ENCODE measurements at regions not wholly inside any gene's neighbourhood (a gene's known extent, or its start where the extent isn't known, plus 50 kb on each side); places are given as distances from the start of the nearest gene placed in this dataset.

- no peak for DNase-seq
These were observed 366.1 kb downstream of the FBXO8 start for GRCh38 chr4:173917255-173917960.

- DNase-seq = no peak
These were observed 370.0 kb downstream of the FBXO8 start for GRCh38 chr4:173913496-173913895.

- DNase-seq = no peak
These were observed 371.1 kb downstream of the FBXO8 start for GRCh38 chr4:173912384-173912783.

GRCh38 chr4:173910891-173911290, 372.6 kb downstream of the FBXO8 start:
- peak; percentile 37 for DNase-seq

- peak; percentile 10 for DNase-seq
These were observed 374.2 kb downstream of the FBXO8 start for GRCh38 chr4:173909294-173909693.

GRCh38 chr4:173899813-173900212, 369.8 kb upstream of the HAND2 start:
- DNase-seq = no peak

- DNase-seq = no peak
These were observed 361.0 kb upstream of the HAND2 start for GRCh38 chr4:173891072-173891471.

- DNase-seq = no peak
These were observed 353.8 kb upstream of the HAND2 start for GRCh38 chr4:173883821-173884220.

- DNase-seq = no peak
These were observed 350.9 kb upstream of the HAND2 start for GRCh38 chr4:173880897-173881296.

- no peak for DNase-seq
These were observed 349.5 kb upstream of the HAND2 start for GRCh38 chr4:173879509-173879908.

- no peak for DNase-seq
These were observed 348.7 kb upstream of the HAND2 start for GRCh38 chr4:173878701-173879100.

- DNase-seq = no peak
These were observed 341.6 kb upstream of the HAND2 start for GRCh38 chr4:173871643-173872042.

- no peak for DNase-seq
These were observed 336.4 kb upstream of the HAND2 start for GRCh38 chr4:173866322-173867026.

- DNase-seq = no peak
These were observed 332.7 kb upstream of the HAND2 start for GRCh38 chr4:173862754-173863153.

GRCh38 chr4:173860094-173860493, 330.1 kb upstream of the HAND2 start:
- DNase-seq = no peak

- no peak for DNase-seq
These were observed 329.2 kb upstream of the HAND2 start for GRCh38 chr4:173859091-173859713.

GRCh38 chr4:173858471-173858870, 328.4 kb upstream of the HAND2 start:
- DNase-seq = no peak

GRCh38 chr4:173857828-173858227, 327.8 kb upstream of the HAND2 start:
- no peak for DNase-seq

GRCh38 chr4:173855015-173855414, 325.0 kb upstream of the HAND2 start:
- no peak for DNase-seq

- DNase-seq = no peak
These were observed 322.7 kb upstream of the HAND2 start for GRCh38 chr4:173852775-173853174.

- DNase-seq = no peak
These were observed 315.6 kb upstream of the HAND2 start for GRCh38 chr4:173845580-173845979.

- DNase-seq = no peak
These were observed 309.8 kb upstream of the HAND2 start for GRCh38 chr4:173839865-173840264.

- DNase-seq = no peak
These were observed 307.5 kb upstream of the HAND2 start for GRCh38 chr4:173837517-173837916.

GRCh38 chr4:173835903-173836302, 305.9 kb upstream of the HAND2 start:
- no peak for DNase-seq

Data from SIG-M5 (cell line).